Peyer's patch (tissue), 4 donors: ENCODE measurements at regions not wholly inside any gene's neighbourhood (a gene's known extent, or its start where the extent isn't known, plus 50 kb on each side); places are given as distances from the start of the nearest gene placed in this dataset.

Source experiments
- POLR2A ChIP-seq, 2 donors: fragments of 450-650 bp; IDR thresholded peaks; one replicate each; pipeline ENCODE4 v1.5.1; 2017; ENCODE audit warnings: antibody characterized with exemption in 2 of 2, mild to moderate bottlenecking in 2 of 2, moderate library complexity in 2 of 2
- TF ChIP-seq, protein P1 (sequence below), 6 experiments: fragments of 450-650 bp in 4 of 6; fragments of 200-600 bp in 2 of 6; sonication (generic) in 1 of 6; IDR thresholded peaks; one replicate each; pipeline ENCODE4 v1.5.1; 2017 to 2019; ENCODE audit warnings: antibody characterized with exemption in 6 of 6, mild to moderate bottlenecking in 3 of 6, moderate library complexity in 1 of 6

GRCh38 chr10:129134371-129134770, 332.7 kb upstream of the MGMT start:
- TF ChIP-seq POLR2A (IDR thresholded peaks at IDR 0.05): no peak
- TF ChIP-seq, protein P1, sequence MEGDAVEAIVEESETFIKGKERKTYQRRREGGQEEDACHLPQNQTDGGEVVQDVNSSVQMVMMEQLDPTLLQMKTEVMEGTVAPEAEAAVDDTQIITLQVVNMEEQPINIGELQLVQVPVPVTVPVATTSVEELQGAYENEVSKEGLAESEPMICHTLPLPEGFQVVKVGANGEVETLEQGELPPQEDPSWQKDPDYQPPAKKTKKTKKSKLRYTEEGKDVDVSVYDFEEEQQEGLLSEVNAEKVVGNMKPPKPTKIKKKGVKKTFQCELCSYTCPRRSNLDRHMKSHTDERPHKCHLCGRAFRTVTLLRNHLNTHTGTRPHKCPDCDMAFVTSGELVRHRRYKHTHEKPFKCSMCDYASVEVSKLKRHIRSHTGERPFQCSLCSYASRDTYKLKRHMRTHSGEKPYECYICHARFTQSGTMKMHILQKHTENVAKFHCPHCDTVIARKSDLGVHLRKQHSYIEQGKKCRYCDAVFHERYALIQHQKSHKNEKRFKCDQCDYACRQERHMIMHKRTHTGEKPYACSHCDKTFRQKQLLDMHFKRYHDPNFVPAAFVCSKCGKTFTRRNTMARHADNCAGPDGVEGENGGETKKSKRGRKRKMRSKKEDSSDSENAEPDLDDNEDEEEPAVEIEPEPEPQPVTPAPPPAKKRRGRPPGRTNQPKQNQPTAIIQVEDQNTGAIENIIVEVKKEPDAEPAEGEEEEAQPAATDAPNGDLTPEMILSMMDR (IDR thresholded peaks at IDR 0.05): no peak
